Smooth muscle cell (in vitro differentiated cells): ENCODE measurements at regions not wholly inside any gene's neighbourhood (a gene's known extent, or its start where the extent isn't known, plus 50 kb on each side); places are given as distances from the start of the nearest gene placed in this dataset.
"Not testable (repeated sequence)": the region's sequence is repeated elsewhere in the genome, so short reads cannot be mapped to it uniquely, and the experiment has no call there.

Source experiments
- DNase-seq: peaks from one replicate; lab custom pipeline; 2025; ENCODE audit not compliant: unreplicated experiment; lab: John Stamatoyannopoulos, UW
- H2AFZ ChIP-seq: fragments of 200-600 bp; sonication (generic); 2 replicates; pipeline ENCODE4 v1.6.0; 2016; ENCODE audit warnings: antibody characterized with exemption, low read depth, mild to moderate bottlenecking
- H3F3A ChIP-seq: fragments of 200-600 bp; sonication (generic); 2 replicates; pipeline ENCODE4 v1.6.0; 2017; ENCODE audit warnings: antibody characterized with exemption, low read depth
- H3K27ac ChIP-seq: fragments of 200-600 bp; sonication (generic); 2 replicates; pipeline ENCODE4 v1.5.1; 2016; ENCODE audit warnings: low read depth, mild to moderate bottlenecking
- H3K27me3 ChIP-seq: fragments of 200-600 bp; sonication (generic); 2 replicates; pipeline ENCODE4 v1.6.1; 2016; ENCODE audit warnings: low read depth, mild to moderate bottlenecking
- H3K36me3 ChIP-seq: fragments of 200-600 bp; sonication (generic); 2 replicates; pipeline ENCODE4 v1.5.1; 2016; ENCODE audit warnings: low read depth
- H3K4me1 ChIP-seq: fragments of 200-600 bp; sonication (generic); 2 replicates; pipeline ENCODE4 v1.5.1; 2016; ENCODE audit warnings: low read depth
- H3K4me2 ChIP-seq: fragments of 200-600 bp; sonication (generic); 2 replicates; pipeline ENCODE4 v1.6.0; 2016; ENCODE audit warnings: mild to moderate bottlenecking
- H3K4me3 ChIP-seq: fragments of 200-600 bp; sonication (generic); 2 replicates; pipeline ENCODE4 v1.5.1; 2016; ENCODE audit warnings: mild to moderate bottlenecking
- H3K79me2 ChIP-seq: fragments of 200-600 bp; sonication (generic); 2 replicates; pipeline ENCODE4 v1.6.0; 2016; ENCODE audit warnings: low read depth, mild to moderate bottlenecking
- H3K9ac ChIP-seq: fragments of 200-600 bp; sonication (generic); 2 replicates; pipeline ENCODE4 v1.6.0; 2016; ENCODE audit warnings: low read depth
- H3K9me3 ChIP-seq: fragments of 200-600 bp; sonication (generic); replicated peaks from 2 replicates; pipeline ENCODE4 v1.5.1; 2016; ENCODE audit warnings: low read depth
- H4K20me1 ChIP-seq: fragments of 200-600 bp; sonication (generic); 2 replicates; pipeline ENCODE4 v1.6.0; 2016; ENCODE audit warnings: low read depth
- WGBS: methylation state at CpG from one replicate; pipeline ENCODE4 v1.1.7; 2016; ENCODE audit warnings: low lambda C conversion rate; 5-methylcytosine and 5-hydroxymethylcytosine counted together

DNA sequence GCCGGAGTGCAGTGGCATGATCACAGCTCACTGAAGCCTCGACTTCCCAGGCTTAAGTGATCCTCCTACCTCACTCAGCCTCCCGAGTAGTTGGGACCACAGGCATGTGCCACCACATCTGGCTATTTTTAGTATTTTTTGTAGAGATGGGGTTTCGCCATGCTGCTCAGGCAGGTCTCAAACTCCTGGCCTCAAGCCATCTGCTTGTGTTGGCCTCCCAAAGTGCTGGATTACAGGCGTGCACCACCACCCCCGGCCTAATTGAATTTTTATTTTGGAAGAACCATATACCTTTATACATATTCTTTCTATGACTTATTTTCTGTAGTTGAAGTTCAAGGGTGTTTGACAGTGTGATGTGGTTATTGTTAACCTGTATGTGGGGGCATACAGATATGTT is 2885.9 kb downstream of the RPIA start:
- H3K4me2 ChIP-seq, H3K4me3 ChIP-seq, H3F3A ChIP-seq, H3K9me3 ChIP-seq, H2AFZ ChIP-seq, H4K20me1 ChIP-seq, H3K79me2 ChIP-seq, H3K36me3 ChIP-seq, H3K27me3 ChIP-seq, H3K27ac ChIP-seq, DNase-seq, H3K4me1 ChIP-seq, H3K9ac ChIP-seq: not testable (repeated sequence)
- 59% methylated on average over 6 of the region's 6 CpGs for WGBS

DNA sequence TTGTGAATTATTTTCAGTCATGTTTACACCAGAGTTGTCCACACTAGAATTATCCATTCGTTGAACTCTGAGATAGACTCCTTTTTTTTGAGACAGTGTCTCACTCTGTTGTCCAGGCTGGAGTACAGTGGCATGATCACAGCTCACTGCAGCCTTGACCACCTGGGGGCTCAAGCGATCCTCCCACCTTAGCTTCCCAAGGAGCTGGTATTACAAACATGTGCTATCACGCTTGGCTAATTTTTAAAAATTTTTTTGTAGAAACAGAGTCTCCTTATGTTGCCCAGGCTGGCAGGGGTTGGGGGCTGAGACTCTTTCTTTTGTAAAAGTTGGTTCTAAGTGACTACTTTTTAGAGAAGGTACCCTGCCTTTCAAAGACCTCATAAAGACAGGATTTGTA is 2887.2 kb downstream of the RPIA start:
- WGBS: 44% methylated on average over 3 of the region's 3 CpGs

DNA sequence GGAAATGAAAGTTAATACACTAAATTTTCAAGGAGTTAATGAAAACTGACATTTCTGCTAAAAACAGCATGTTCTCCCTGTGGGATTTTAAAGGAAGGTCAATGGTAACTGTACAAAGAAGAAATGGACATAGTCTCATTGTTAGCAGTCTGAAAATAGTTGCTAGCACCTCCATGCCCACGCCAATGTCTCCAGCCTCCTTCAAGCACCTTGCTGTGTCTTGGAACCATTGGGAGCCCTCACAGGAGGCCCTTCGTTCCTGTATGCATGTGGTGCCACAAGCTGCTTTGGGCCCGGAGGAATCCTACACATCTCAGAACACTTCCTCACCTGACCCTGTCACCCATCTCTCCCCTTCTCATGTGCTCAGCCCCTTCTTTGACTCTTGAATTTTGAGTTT is 2888.1 kb downstream of the RPIA start:
- H3K4me1 ChIP-seq, DNase-seq, H3K27ac ChIP-seq, H3K9ac ChIP-seq, H3K4me3 ChIP-seq, H3K36me3 ChIP-seq, H4K20me1 ChIP-seq, H3K27me3 ChIP-seq, H3F3A ChIP-seq, H3K79me2 ChIP-seq, H2AFZ ChIP-seq, H3K4me2 ChIP-seq: not testable (repeated sequence)
- 50% methylated on average over 3 of the region's 3 CpGs for WGBS
- peaks cover 20% of the 10 kb centered on the region for H3K9me3 ChIP-seq

More for the DNA sequence above, 2887.2 kb downstream of the RPIA start:
- H3K9me3 ChIP-seq: peaks cover 12% of the 10 kb centered on the region
- H3K27ac ChIP-seq, H3K79me2 ChIP-seq, H3K9ac ChIP-seq, H3F3A ChIP-seq, H3K4me3 ChIP-seq, H4K20me1 ChIP-seq, H2AFZ ChIP-seq, DNase-seq, H3K36me3 ChIP-seq, H3K27me3 ChIP-seq, H3K4me1 ChIP-seq, H3K4me2 ChIP-seq: not testable (repeated sequence)

DNA sequence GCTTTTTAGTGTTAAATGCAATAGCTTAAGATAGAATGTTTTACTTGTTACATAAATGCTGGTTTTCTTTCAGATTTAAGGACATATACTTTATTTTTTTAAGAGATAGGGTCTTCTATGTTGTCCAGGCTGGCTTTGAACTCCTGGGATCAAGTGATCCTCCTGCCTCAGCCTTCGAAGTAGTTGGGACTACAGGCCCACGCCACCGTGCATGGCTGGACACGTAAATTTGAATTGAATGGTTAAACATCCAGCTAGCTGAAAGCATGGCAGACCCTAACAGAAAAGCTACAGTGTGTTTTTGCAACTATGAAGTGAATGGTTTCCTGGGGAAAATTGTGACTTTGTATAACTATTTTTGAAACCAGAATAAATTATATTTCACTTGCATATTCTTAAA is 2888.6 kb downstream of the RPIA start:
- not testable (repeated sequence) for H3K79me2 ChIP-seq, H3K27me3 ChIP-seq, H3K4me1 ChIP-seq, H2AFZ ChIP-seq, H3K9ac ChIP-seq, DNase-seq, H3K27ac ChIP-seq, H3F3A ChIP-seq, H3K4me3 ChIP-seq, H3K4me2 ChIP-seq, H3K36me3 ChIP-seq, H4K20me1 ChIP-seq
- 59% methylated on average over 4 of the region's 4 CpGs for WGBS
- peaks cover 21% of the 10 kb centered on the region for H3K9me3 ChIP-seq

DNA sequence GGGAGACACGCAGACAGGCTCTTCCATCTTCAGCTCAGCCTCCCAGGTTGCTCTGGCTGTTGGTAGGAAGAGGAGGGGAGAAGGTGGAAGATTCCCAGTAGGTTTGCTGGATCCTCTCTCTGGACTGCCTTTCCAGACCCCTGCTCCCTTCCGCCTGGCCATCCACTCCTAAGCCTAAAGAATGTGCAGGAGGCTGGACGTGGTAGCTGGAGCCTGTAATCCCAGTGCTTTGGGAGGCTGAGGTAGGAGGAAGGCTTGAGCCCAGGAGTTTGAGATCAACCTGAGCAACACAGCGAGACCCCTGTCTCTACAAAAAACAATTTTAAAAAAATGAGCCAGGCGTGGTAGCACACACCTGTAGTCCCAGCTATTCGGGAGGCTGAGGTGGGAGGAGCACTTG is 2895.6 kb downstream of the RPIA start:
- 78% methylated on average over 6 of the region's 6 CpGs for WGBS

DNA sequence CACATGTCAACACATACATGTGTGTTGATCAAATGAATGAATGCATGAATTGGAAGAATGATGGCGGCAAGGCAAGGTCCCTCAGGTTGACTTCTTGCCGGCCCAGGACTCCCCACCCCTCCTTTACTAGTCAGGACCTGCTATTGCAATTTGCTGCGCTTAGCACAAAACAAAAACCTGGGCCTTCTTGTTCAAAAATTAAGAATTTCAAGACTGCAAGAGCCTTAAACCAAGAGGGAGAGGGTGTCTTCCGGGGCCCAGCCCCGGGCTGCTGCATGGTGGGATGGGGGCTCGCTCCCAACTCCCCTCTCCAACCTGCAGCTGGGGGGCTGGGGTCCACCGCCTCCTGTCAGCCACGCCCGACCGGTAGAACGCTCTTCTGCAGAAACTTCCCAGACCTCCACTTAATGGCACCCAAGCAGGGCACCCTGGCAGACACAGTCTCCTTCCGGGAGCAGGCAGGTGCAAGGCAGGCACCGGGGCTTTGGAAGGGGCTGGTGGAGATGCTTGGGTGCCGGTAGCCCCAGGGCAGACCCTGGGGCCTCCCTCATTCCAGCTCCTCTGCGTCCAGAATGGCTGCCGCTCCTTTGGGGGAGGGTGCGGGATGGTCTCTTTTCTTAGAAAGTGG is 2896.5 kb downstream of the RPIA start:
- H4K20me1 ChIP-seq, DNase-seq, H2AFZ ChIP-seq, H3K36me3 ChIP-seq, H3F3A ChIP-seq, H3K4me2 ChIP-seq, H3K27ac ChIP-seq, H3K4me3 ChIP-seq, H3K79me2 ChIP-seq, H3K4me1 ChIP-seq, H3K27me3 ChIP-seq, H3K9ac ChIP-seq: not testable (repeated sequence)
- peaks cover 23% of the 10 kb centered on the region for H3K9me3 ChIP-seq
- WGBS: 89% methylated on average over 17 of the region's 17 CpGs

More for the DNA sequence above, 2895.6 kb downstream of the RPIA start:
- not testable (repeated sequence) for H3F3A ChIP-seq, H3K27me3 ChIP-seq, DNase-seq, H3K27ac ChIP-seq, H3K4me2 ChIP-seq, H3K9ac ChIP-seq, H3K4me3 ChIP-seq, H4K20me1 ChIP-seq, H3K4me1 ChIP-seq, H3K79me2 ChIP-seq, H3K36me3 ChIP-seq, H2AFZ ChIP-seq
- H3K9me3 ChIP-seq: peaks cover 21% of the 10 kb centered on the region

DNA sequence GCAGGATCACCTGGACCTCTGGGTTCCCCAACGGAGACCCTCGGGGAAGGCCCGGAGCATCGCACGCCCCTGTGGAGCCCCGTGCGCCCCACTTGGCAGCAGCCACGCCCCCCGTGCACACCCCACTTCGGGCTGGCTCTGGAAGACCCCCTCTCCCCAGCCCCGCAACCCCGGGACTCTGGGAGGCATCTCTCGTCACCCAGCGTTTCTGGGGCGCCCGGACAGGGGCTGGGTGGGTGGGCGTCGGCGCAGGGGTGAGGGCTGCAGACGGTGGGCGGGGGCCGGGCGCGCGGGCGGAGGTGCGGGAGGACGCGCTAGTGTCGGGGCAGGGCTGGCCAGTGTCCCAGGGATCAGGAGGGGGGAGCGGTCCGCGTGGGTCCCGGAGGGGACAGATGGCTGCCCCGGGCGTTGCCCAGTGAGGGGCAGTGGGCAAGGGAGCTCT is 2897.3 kb downstream of the RPIA start:
- not testable (repeated sequence) for H3K9ac ChIP-seq, H3K79me2 ChIP-seq, H3K36me3 ChIP-seq, H3K4me3 ChIP-seq, H3K27me3 ChIP-seq, H4K20me1 ChIP-seq, H2AFZ ChIP-seq, H3K4me1 ChIP-seq, H3F3A ChIP-seq, H3K27ac ChIP-seq, DNase-seq, H3K4me2 ChIP-seq
- WGBS: 84% methylated on average over 27 of the region's 36 CpGs
- H3K9me3 ChIP-seq: peaks cover 16% of the 10 kb centered on the region

DNA sequence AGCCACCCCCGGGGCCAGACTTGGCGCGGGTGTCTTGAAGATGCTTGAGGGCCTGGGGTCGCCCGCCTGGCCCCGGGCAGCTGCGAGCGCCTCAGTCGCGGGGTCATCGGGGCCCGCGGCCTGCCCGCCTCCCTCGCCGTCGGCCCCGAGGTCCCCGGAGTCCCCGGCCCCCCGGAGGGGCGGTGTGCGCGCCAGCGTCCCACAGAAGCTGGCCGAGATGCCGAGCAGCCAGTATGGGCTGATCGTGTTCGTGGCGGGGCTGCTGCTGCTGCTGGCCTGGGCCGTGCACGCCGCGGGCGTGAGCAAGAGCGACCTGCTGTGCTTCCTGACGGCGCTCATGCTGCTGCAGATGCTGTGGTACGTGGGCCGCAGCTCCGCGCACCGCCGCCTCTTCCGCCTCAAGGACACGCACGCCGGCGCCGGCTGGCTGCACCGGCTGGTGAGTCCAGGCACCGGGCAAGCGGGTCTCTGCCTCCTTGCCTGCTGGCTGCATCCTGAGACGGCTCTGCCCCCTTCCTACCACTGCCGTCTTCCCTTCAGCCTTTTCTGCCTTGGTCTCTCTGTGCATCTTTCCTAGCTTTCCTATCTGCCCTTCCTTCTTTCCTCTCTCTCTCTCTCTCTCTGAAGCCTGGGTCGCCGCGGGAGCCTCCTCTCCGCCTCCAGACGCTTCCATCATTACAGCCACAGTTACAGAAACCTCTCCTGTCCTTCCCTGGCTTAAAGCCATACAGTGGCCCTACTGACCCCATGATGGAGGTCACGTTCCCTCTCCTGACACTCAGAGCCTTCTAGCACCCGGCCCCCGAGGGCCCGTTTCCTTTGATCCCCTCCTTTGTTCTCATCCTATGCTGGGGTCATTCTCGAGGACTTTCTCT is 2898.2 kb downstream of the RPIA start:
- not testable (repeated sequence) for H4K20me1 ChIP-seq, H3K4me2 ChIP-seq, H3K36me3 ChIP-seq, H3K4me1 ChIP-seq, DNase-seq, H2AFZ ChIP-seq, H3F3A ChIP-seq, H3K4me3 ChIP-seq, H3K9me3 ChIP-seq, H3K27ac ChIP-seq, H3K27me3 ChIP-seq, H3K79me2 ChIP-seq, H3K9ac ChIP-seq
- WGBS: 92% methylated on average over 58 of the region's 65 CpGs
